NCI-H774 (cell line): ENCODE measurements at regions not wholly inside any gene's neighbourhood (a gene's known extent, or its start where the extent isn't known, plus 50 kb on each side); places are given as distances from the start of the nearest gene placed in this dataset.

Experiments used
- DNase-seq: peaks from one replicate; lab custom pipeline; 2025; lab: John Stamatoyannopoulos, UW

DNA sequence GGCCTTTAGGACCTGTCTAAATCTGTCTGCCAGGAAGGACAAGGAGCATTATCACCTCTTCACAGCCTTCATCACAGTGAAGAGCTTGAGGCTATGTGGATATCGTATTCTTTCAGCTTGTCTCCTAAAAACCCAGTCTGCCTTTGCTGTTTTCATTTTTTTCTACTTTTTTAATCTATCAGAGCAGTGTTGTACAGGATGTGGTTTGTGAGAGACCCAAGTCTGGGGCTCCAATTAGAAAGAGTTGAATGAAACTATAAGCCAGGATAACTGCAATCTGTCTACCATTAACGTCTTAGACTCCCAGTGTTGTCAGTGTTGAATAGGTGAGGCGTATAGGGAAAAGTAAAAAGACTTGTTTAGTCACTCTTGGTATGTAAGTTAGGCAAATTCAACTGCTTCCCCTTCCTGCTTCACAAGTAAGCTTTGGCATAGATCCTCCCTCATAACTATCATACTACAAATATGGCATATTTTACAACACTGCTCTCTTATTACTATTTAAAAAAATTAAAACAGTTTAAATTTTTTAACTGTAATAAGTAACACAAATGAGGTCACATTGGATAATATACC lies 1225.8 kb upstream of the PRMT6 start:
- no peak for DNase-seq

DNA sequence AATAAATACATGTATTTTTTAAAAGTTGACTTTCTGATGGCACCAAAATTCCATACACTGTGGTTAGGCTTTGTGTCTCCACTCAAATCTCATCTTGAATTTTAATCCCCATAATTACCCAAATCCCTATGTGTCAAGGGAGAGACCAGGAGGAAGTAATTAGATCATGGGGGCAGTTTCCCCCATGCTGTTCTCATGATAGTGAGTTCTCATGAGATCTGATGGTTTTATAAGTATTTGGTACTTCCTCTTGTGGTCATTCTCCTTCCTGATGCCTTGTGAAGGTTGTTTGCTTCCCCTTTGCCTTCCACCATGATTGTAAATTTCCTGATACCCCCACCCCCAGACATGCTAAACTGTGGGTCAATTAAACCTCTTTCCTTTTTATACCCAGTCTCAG lies 1218.4 kb upstream of the PRMT6 start:
- no peak for DNase-seq

DNA sequence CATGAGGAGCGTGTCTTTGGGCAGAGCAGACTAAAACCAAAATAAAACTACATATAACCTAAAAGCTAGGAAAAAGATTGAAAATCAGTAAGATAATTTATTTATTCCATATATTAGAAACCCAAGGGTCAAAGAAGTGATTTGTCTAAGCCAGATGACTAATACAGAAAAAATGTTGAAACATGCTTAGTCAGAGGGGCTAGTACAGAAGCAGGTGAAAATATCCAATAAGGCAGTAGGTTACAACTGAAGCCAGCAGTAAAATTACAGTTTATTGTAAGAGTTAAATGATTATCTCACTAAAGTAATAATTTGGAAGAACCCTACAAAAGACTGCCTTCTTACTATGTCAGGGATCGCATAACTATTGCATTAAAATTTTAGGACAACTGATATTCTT lies 1190.9 kb upstream of the PRMT6 start:
- no peak for DNase-seq

DNA sequence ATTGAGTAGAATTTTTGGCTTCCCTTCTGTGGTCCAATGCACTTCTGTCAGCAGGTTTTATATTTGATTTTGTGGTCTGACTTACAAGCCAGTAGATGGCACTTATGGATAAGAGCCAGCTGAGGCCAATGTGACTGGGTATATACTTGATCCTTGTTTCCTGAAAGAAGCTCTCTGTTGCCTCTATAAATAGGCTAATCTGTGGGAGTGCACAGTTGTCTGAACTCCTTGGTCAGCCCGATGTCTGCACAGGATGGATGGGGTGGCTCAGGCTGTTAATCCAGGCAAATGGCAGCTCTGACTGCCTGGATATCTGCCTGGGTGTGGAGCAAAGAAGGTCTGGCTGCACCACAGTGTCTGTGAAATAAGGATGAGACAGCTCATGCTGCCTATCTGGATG lies 1183.7 kb upstream of the PRMT6 start:
- DNase-seq = no peak

DNA sequence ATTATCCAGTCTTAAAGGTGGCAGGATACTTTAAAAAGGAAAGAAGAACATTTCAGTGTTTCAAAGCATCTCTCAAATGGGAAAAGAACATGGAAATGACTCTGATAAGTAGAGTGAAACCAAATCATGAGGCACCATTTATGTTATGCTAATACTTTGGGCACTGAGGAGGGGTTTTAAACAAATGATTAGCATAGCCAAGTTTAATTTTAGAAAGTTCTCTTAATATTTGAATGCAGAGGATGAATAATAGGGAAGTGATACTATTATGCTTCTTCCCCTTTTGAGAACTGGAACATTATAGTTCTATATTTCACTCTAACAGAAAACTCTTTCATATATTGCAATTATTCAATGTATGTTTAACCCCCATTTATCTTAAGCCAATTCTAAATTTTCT lies 1181.9 kb upstream of the PRMT6 start:
- DNase-seq = no peak

DNA sequence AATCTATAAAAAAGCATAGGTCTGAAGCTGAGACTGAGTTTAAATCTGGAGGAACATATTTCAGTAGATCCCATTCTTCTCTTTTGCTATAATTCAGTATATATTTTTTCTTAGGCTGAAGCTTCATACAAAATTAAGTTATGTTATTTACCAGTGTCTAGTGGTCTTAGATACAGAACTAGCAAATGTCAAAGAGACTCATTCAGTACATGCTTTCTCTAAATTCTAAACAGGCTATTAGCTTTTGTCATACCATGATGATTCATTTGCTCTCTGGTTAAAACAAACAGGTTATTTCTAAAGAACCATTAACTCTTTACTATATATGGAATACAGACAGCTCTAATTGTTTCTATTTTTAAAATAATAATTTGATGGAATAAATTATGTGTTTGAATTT lies 1170.2 kb upstream of the PRMT6 start:
- DNase-seq = no peak

DNA sequence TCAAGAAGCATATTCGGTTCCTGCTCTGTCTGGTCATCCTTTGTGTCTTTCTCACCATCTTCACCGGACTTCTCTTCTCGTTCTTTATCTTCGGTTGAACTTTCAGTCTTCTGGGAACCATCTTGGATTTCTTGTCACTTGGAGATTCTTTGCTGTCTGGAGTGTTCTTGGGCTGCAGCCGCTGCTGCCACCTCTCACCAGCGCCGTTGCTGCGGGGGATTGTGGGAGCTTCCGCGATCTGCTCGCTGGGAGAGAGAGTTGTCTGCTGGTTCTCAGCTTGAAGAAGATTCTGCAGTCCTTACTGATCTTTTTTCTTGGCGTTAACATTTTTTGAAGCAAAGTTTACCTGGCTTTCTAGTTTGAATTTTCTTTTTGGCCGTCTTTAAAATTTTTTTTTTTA lies 1165.2 kb upstream of the PRMT6 start:
- no peak for DNase-seq

DNA sequence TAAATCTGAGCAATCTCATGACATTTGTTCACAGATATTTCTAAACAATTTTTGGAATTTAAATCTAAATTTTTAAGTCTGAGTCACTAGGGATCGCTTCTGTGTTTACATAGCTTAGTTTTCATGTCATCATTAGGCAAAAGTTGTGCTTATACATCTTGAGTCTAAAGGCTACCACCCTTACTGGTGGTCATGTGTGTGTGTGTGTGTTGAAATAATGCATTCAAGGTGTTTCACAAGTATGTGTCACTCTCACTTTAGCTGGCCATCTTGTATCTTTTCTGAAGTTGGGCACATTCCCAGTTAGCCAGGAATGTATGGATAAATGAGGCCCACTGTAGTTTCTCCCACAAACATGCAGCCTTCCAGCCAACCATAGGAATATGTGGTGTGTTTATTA lies 1162.5 kb upstream of the PRMT6 start:
- no peak for DNase-seq

DNA sequence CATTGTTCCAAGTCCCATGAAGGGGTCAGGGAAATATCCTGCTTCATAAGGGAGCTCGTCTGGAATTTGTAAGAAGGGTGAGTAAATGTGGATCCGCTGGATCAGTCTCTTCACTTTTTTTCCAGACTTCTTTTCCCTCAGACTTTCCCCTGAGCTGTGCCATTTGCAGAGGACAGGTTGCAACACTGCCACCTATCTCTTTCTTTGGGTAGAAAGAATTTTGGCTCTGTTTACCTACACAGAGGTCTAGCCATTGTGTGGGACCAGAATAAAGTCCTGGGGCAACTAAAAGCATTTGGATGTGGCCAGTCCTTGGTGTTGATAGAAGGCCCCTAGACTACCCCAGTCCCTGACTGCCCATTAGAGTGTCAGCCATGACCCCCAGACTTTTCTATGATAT lies 1146.7 kb upstream of the PRMT6 start:
- no peak for DNase-seq

DNA sequence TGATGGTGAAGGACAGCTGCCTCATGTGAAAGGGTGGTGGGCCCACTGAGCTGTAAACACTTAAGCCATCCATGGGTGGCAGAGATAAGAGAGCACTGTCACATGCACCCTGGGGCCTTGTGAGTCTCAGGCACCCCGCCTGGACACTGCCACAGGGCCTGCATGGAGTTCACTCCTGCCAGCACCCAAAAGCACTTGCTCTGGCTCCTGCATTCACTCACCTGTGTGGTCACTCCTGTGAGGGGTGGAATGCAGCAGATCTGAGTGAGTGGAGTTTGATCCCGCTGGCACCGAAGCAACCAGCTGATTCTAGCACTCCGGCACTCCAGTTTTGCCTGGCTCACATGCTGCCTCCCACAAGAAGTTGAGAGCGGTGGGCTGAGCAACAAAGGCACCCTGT lies 1142.1 kb upstream of the PRMT6 start:
- peak; percentile 62 for DNase-seq

DNA sequence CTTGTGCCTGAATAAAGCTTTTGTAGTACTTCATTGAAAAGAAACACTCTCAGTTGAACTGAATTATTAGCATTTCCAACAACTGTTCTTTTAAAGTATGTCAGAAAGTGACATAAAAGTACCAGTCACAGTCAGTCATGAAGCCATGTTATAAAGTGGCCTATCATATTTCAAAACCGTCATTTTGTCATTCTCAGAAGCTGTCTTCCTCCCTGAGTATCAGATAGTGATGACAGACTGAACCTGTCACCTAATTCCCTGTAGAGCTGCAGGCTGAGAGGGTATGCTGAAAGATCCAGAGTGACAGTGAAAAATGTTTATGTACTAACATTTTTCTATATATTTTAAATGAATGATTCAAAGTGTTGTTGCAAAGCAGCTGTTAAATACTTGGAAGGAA lies 1121.7 kb upstream of the PRMT6 start:
- no peak for DNase-seq

DNA sequence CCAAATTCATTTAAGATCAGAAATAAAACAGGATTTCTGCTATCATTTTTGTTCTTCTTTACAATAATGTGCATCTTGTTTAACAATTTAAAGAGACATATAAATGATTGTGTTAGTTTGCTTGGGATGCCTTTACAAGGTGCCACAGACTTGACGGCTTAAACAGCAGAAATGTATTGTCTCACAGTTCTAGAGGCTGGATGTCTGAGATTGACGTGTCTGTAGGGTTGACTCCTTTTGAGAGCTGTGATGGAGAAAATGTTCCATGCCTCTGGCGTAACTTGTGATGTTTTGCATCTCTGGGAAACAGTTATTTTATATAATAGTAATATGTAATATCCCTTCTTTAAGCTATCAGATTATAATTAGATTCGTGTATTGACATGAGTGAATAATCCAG lies 1091.6 kb upstream of the PRMT6 start:
- no peak for DNase-seq

DNA sequence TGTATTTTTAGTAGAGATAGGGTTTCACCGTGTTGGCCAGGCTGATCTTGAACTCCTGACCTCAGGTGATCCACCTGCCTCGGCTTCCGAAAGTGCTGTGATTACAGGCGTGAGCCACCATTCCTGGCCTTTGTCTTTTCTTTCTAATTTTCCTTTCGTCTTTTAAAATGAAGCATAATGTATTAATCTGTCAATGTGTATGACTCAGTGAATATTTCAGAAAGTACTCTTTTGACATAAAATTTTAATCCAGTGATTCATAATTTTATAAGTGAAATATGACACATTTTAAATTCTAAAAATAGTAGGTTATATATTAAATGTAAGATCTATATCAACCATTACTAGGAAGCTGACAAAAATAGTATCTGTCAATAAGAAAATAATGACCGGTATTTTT lies 1059.0 kb upstream of the PRMT6 start:
- no peak for DNase-seq

DNA sequence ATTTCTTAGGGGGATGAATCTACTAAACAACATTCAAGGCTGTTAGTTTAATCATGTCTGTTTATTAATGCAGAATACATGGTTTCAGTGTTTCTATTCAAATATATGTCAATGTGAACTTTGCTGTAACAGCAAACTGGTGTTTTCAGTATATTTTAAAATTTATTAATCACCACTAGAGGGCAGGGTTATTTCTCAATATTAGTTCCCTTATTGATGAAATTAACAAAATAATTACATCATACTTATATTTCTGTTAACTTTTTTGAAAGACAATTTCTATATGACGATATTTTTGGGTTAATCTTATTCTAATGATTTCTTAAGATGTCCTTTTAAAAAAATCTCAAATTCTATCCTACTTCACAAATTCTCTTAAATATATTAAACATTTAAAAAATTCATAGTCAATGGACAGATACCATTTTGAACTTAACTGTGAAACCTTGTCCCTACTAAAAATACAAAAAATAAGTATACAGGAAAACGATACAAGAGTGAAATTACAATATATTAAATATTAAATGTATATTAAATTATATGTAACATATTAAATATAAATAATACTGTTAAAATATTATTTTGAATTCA lies 1034.1 kb upstream of the PRMT6 start:
- no peak for DNase-seq

DNA sequence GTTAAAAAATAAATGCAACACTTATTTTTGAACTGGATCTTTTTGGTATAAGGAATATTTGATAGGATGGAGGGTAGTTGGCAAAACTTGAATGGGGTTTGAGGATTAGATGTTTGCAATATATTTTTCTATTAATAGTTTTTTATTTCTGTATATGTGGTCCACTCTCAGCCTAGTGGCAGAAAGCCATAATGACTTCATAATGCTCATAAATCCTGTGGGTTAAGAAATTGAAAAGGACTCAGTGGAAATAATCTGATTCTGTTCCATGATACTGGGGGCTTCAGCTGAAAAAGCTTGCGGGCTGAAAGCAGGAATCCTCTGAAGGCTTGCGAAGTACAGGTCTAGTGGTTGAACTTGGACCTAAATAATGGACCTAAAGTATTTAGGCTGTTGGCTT lies 1028.6 kb upstream of the PRMT6 start:
- DNase-seq = no peak

DNA sequence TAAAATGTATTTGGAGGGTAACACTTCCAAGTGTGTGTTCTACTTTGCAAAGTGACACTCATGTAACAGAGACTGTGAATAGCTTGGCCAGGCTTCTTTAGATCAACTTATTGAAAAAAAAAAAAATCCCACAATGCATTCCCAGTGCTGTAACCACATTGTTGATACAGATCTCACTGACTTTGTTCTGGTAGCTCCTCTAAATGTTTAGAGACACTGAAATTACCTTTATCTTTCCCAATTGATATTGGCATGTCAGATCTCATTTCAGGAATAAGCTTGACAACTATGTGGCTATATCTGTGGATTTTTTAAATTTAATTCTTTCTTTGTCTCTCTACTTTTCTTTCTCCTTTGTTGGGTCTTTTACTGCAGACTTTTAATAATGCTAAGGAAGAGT lies 1018.9 kb upstream of the PRMT6 start:
- DNase-seq = no peak

DNA sequence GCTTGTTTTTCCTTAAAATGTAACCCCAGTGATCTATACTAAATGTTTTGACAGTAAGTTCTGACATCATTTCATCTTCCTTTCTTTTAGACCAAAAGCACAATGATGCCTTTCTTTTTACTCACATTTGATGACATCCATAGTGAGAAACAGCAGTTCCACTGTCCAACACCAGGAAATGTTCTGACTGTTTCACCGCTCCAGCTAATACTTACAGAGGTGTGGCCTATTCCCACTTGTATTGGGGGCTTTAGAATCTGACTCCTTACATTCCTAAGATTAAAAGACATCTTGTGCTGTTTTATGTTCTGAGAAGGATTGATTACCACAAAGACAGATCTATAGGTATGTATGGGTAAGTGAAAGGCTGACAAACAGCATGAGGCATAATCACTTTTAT lies 1018.2 kb upstream of the PRMT6 start:
- DNase-seq = no peak

DNA sequence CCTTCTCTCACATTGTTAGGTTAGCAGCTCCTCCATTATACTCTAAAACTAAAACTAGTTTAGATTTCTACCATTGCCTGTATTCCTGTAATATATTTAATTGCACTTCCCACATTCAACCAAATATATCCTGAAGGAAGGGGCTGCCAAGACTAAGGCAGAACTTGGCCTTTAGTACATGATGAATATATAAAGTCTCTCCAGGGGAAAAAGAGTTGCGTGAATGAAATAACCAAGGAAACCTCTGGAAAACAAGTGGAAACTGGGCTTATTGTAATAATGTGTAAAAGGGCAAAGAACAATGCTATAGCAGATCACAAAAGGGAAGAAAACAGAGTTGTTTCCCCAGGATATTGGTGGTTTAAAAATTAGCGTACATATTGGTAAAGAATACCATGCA lies 1012.5 kb upstream of the PRMT6 start:
- no peak for DNase-seq

DNA sequence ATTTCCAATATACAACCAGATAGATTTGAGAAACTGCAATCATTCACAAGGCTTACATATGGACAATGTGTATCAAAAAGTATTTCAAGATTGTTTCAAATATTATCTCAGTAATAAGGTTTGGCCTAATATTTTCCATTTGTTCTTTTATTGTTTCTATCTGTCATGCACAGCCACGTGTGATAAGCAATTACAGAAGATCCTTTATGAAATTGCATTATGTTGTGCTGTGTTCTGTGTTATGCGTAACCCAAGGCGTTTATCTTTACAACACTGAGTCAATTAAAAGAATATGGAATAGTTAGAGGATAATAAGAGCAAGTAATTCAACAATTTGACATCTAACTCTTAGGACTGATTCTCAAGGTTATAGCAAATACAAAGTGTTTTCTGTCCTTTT lies 1009.3 kb upstream of the PRMT6 start:
- DNase-seq = no peak

DNA sequence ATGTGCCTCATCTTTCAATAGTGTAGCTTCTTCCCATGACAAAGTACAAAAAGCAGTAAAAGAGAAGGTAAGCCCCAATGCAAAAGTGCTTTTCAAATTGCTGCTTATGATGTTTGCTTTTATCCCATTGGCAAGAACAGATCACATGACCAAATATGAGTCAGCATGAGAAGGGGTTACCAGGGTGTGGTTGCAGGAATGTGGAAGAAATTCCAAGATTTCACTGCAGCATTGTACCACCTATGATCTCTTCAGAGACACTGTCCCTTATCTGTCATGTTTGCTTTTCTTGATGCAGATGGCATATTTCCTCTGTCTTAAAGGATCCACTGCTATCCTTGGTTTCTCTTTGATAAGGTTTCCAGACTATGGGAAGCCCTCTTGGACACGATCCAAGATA lies 1006.9 kb upstream of the PRMT6 start:
- DNase-seq = no peak

DNA sequence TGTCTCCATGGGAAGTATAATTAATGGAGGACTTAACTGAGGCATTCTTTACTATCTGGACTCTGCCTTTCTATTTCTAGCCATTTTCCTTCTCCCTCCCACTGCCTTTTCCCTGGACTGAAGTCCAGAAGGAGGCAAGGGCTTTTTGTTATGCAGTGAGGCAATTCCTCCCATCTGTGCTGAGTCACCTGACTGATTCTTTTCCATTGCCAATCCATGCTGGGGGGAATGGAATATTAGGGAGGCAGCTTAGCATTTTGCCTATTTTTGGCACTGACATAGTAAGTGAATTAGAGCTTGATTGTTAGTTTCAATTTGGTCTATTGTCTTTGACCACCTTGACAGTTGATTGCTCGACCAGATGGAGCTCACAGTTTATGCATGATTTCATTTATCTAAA lies 1000.6 kb upstream of the PRMT6 start:
- no peak for DNase-seq

DNA sequence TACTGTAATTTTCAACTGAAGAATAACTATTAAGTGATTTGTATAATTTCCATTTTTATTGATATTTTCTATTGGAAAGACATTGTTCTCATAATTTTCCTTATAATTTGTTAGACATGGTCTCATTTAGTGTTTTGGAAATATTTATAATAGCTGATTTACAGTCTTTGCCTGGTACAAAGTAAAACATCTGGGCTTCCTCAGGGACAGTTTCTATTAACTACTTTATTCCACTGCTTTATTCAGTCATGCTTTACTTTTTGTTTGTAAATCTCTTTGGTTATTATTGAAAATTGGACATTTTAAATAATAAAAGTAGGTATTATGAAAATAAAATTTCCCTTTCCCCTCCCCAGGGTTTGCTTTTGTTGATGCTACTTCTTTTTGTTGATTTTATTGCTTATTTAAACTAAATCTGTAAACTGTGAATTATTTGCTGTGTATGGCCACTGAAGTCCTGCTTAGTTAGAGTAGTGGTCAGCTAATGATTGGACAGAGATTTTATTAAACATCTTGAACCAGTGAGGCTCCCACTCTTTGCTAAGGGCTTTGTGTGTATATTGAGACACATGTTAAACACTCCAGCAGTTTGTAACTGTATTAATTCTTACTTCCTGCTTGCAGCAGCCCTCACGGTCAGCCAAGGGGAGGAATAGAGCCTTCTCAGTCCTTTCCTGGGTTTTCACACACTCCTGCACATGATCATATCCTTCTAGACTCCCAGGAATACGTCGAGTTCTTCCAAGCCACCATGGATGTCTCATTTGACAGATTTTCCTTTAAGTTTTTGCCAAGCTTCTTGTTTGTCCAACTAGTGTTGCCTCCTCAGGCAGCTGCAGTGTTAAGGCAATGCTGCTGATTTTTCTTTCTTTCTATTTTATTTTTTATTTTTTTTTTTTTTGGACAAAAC lies 994.6 kb upstream of the PRMT6 start:
- no peak for DNase-seq

DNA sequence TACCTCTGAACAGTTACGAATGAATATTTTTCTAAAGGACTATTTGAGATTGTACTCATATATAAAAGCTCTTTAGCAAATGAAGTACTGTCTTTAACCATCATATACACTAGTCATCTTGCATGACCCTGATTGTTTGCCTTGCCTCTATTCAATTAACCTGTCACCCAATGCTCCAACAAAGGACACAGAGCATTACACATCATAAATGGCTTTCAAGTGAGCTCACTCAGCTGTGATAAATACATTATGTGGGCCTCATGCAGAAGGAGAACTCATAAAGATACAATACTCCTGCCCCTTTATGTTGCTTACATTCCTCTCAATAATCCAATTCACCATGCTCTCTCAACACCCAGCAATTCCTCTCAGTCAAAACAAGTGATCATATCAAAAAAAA lies 993.0 kb upstream of the PRMT6 start:
- DNase-seq = peak; percentile 83
